ENCODE measurements at regions not wholly inside any gene's neighbourhood (a gene's known extent, or its start where the extent isn't known, plus 50 kb on each side); places are given as distances from the start of the nearest gene placed in this dataset.

GRCh38 chr11:45051621-45052020 lies 94.8 kb upstream of the PRDM11 start:
- Histone ChIP-seq H3K36me3 (no peaks in the 10 kb centered on the region), H3K27ac (no peak overlapping the region), H3K4me3 (no peak overlapping the region), H3K27me3 (no peaks in the 10 kb centered on the region), H3K4me1 (ENCODE audit: insufficient read depth) (no peaks in the 10 kb centered on the region), H3K9me3 (no peaks in the 10 kb centered on the region)
- TF ChIP-seq CTCF (IDR thresholded peaks at IDR 0.05) (no peak), EP300 (IDR thresholded peaks at IDR 0.05) (no peak), POLR2A (IDR thresholded peaks at IDR 0.05) (no peak)
- no peak for DNase-seq
- intact Hi-C loops (cut with DNase I), result no loop called here
- WGBS, 3 donors, result 80 to 91% (median 85%) methylated on average over 4 of the region's 4 CpGs

GRCh38 chr11:45052361-45052760 lies 94.1 kb upstream of the PRDM11 start:
- TF ChIP-seq POLR2A (IDR thresholded peaks at IDR 0.05) (no peak), CTCF (IDR thresholded peaks at IDR 0.05) (no peak), EP300 (IDR thresholded peaks at IDR 0.05) (no peak)
- no peaks in the 10 kb centered on the region for H3K4me1 ChIP-seq (ENCODE audit: insufficient read depth)
- H3K9me3 ChIP-seq, result no peaks in the 10 kb centered on the region
- DNase-seq, result no peak
- WGBS, 3 donors, result 43 to 66% (median 46%) methylated on average over 6 of the region's 6 CpGs
- intact Hi-C loops (cut with DNase I), result no loop called here
- H3K36me3 ChIP-seq, result no peaks in the 10 kb centered on the region
- H3K27ac ChIP-seq, result no peak overlapping the region
- H3K27me3 ChIP-seq, result no peaks in the 10 kb centered on the region
- no peak overlapping the region for H3K4me3 ChIP-seq

GRCh38 chr11:45053736-45054446 lies 92.5 kb upstream of the PRDM11 start:
- WGBS, 3 donors, result 74 to 78% (median 77%) methylated on average over 15 of the region's 15 CpGs
- no peak overlapping the region for H3K27ac ChIP-seq
- H3K4me3 ChIP-seq, result no peak overlapping the region
- H3K36me3 ChIP-seq, result no peaks in the 10 kb centered on the region
- DNase-seq, result no peak
- H3K9me3 ChIP-seq, result no peaks in the 10 kb centered on the region
- H3K4me1 ChIP-seq (ENCODE audit: insufficient read depth), result no peaks in the 10 kb centered on the region
- no peaks in the 10 kb centered on the region for H3K27me3 ChIP-seq
- TF ChIP-seq CTCF (IDR thresholded peaks at IDR 0.05), result no peak
- TF ChIP-seq EP300 (IDR thresholded peaks at IDR 0.05), result no peak
- TF ChIP-seq POLR2A (IDR thresholded peaks at IDR 0.05), result no peak
- intact Hi-C loops (cut with DNase I), result no loop called here

GRCh38 chr11:45054956-45055355 lies 91.5 kb upstream of the PRDM11 start:
- WGBS, 3 donors, result 74 to 90% (median 83%) methylated on average over 8 of the region's 8 CpGs
- H3K4me1 ChIP-seq (ENCODE audit: insufficient read depth), result no peaks in the 10 kb centered on the region
- no peaks in the 10 kb centered on the region for H3K9me3 ChIP-seq
- DNase-seq, result no peak
- no peak for TF ChIP-seq EP300 (IDR thresholded peaks at IDR 0.05)
- no peak for TF ChIP-seq POLR2A (IDR thresholded peaks at IDR 0.05)
- no peak for TF ChIP-seq CTCF (IDR thresholded peaks at IDR 0.05)
- intact Hi-C loops (cut with DNase I), result no loop called here
- no peak overlapping the region for H3K27ac ChIP-seq
- H3K4me3 ChIP-seq, result no peak overlapping the region
- H3K27me3 ChIP-seq, result no peaks in the 10 kb centered on the region
- no peaks in the 10 kb centered on the region for H3K36me3 ChIP-seq

Data from ovary (tissue), 7 donors.